ENCODE measurements at regions not wholly inside any gene's neighbourhood (a gene's known extent, or its start where the extent isn't known, plus 50 kb on each side); places are given as distances from the start of the nearest gene placed in this dataset.

- DNase-seq, result no peak
Measured at GRCh38 chr2:20150110-20150706, 74.7 kb downstream of the SDC1 start.

- DNase-seq, result no peak
Measured at GRCh38 chr2:20149703-20150030, 75.3 kb downstream of the SDC1 start.

DNA sequence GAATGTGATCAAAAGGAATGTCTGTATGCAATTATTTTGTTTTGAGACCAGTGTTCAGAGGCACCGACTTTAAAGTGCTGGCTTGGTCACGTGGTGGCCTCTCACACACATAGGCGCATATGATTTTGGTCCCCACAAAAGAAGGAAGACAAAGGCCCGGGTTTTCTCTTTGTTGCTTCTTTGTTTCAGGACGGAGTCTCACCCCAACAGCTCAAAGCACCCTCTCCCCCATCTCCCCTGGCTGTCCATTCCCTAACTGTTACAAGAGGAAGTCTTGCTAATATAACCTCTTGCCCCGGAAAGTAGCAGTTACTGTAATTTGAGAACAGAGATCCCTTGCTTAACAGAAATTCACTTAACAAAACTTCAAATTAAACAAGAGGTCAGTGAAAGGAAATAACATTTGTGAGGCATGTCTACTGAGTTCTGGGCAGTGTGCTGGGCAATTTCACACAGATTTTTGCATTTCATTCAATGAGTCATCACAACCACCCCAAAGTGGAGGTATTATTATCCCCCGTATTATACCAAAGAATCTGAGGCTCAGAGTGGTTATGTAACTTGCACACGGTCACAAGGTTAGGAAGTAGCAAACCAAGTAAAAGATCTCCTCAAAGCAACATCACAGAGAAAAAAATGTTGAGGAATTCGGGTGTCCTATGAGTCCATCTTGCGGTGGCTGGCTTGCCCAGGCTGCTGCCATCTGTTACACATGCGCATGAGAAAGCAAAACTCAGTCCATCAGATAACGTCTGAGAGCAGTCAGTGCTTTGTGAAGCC, 75.8 kb downstream of the SDC1 start:
- no peak for DNase-seq

GRCh38 chr2:20148426-20148922, 76.5 kb downstream of the SDC1 start:
- no peak for DNase-seq

GRCh38 chr2:20147351-20147750, 77.6 kb downstream of the SDC1 start:
- DNase-seq, result no peak

DNA sequence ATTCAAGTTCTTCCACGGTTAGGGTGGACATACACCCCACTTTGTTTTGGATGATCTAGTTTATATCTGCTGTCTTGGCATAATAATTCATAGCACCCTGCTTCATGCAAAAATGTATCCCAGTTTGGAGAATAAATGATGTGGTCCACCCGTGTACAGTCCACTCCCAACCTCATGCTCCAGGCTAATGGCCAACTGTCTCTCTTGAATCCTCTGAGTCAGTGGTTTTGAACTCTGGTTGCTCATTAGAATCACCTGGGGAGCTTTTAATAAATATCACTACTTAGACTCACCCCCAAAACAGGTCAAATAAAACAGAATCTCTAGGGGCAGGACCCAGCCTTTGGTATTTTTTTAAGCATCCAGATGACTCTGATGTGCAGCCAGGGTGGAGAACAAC, 78.5 kb downstream of the SDC1 start:
- DNase-seq, result no peak

- no peak for DNase-seq
Measured at GRCh38 chr2:20145497-20146193, 79.3 kb downstream of the SDC1 start.

DNA sequence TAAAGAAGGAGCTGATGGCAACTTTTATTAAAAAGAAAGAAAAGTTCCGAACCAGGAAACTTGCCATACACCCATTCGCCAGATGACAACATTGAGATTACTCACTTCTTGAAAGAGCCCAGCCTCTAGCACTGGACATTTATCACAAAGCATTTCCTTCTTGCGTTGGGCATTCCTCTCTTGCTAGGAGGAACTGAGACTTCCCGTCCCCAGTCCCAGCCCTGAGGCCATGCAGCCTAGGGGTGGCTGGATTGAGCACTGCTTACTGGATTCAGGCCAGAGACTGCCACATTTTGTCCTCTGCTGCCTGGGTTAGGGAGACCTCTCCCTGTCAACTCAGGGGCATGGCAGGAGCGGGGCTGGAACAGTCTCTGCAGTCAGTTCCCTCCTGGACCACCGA, 80.1 kb downstream of the SDC1 start:
- DNase-seq, result no peak

GRCh38 chr2:20144196-20144595, 80.7 kb downstream of the SDC1 start:
- no peak for DNase-seq

- no peak for DNase-seq
Measured at GRCh38 chr2:20143263-20143662, 81.7 kb downstream of the SDC1 start.

DNA sequence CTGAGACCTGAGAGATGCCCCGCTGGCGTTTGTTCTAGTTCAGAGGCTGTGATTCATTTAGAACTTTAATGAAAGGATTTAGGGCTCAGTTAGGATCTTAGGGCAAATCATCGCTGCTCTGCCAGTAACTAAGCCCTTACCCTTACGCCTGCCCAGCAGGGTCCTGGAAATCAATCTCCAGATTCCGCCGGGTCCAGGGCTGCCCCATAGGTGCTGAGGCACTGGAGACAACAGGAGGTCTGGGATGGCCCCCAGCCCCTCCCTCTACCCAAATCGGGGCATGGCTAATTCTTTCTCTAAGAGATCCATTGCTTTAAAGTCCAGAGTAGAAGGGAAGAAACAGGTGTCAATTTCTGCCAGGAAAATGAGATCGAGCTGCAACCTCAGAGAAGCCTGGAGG, 83.1 kb downstream of the SDC1 start:
- no peak for DNase-seq

DNA sequence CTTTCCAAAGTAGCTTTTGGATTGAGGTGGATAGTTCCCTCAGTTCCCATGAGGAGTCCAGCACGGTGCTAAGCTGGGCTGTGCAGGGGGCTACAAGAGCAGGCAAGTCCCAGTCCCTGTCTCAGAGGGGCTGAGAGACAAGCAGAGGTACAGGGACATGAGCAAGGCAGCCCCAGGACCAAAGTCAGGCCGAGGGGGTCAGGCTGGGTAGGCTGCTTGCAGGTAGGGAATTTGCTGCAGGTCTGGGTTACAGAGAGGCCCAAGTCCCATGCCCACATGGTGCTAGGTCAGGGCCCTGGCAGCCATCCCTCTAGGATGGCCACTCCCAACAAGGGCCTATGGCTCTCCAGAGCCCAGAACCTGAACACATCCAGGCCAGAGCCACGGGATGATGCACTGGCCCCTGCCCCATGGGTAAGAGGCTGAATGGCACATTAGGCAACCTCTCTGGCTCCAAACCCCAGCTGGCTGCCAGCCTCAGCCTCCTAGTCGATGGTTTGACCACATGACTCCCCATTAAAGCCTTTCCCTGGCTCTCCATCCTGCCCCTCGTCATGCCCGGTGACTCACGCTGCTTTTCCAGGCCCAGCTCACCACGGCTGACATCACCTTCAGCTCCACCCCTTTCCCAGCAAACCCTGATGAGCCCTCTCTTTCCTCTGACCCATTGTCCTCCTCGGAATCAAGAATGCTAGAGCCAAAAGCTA, 83.7 kb downstream of the SDC1 start:
- DNase-seq, result peak; percentile 72

- DNase-seq, result no peak
Measured at GRCh38 chr2:20140321-20141055, 84.4 kb downstream of the SDC1 start.

DNA sequence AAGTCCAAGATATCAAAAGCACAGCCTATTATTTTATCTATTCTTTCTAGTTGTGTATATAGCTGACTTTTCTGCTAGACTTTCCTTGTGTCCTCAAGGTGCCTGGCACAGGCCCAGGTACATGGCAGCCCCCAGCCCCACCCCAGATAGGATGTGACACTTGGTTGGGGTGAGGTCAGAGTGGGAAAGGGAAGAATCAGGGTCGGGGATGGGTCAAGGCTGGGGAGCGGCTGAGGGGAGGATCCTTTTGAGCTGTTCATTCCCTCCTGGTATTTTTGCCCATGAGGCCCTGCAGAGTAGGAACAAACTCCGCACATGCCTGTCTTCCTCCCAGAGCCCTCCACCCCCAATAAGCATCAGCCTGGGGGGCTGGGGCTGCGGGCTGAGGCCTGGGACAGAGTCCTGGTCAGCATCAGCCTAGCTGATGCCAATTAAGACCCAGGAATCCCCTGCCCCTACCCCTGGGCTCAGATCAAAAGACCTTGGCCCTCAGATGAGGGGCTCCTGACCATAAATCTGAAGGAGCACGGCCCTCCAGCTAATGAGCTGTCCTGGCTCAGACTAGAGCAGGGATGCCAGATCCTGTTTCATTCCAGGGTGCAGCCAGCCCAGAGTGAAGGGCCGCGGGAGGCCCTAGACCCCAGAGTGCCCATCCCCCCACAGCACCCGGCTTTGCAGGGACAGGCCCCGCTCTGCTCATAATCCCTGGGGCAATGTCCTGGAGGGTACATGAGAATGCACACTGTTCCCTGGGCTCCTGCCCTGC, 85.3 kb downstream of the SDC1 start:
- DNase-seq, result no peak

GRCh38 chr2:20138696-20139095, 86.2 kb downstream of the SDC1 start:
- no peak for DNase-seq

DNA sequence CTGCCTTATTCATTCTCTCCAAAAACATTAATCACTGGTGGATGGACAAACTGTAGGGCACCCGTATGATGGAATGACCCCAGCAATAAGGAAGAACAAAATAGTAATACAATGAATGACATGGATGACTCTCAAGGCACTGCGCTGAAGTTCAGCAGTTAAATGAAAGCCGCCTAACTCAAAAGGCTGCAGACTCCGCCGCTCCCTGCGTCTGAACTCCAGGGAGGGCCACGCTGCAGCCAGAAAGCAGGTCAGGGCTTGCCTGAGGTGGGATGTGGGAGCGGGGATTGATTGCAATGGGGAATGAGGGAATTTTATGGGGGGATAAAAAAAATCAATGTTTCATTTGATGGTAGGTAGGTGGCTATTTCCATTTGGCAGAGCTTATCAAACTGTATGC, 86.5 kb upstream of the LAPTM4A start:
- no peak for DNase-seq

DNA sequence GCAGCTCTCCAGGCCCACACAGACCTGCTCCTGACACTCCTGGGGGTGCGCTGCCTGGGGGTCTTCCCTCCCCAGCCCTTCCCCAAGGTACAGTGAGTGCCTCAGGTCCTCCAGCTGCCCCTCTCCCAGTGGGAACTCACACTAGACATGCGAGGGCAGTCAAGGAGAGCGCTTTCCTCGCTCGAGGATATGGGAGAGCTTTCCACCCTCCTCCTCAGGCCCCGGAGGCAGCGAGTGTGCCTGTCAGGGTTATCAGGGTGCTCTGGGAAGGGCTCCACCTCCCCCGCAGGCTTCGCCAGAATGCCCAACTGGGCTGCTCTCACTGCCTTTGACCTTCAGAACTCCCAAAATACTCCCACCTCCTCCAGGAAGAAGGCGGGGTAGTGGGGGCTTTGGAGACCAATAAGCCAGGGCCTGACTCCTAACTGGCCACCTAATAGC, 85.7 kb upstream of the LAPTM4A start:
- no peak for DNase-seq

DNA sequence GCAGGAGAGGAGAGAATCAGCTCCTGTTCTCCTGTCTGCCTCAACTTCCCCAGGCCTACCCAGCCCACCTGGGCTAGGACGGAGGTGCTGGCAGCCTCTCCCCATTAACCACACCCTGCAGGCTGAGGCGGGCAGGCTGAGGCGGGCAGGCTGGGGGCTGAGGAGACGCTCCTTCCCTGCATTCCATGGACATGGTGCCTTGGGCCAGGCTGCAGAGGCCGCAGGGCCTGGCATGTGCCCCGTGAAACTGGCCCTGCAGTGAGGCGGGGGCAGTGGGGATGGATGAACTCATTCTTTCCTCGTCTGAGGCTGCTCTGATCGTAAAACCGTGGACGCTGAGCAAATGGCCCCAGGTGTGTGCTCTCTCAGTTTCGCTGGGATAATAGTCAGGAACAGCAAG, 84.7 kb upstream of the LAPTM4A start:
- DNase-seq, result no peak

- no peak for DNase-seq
Measured at GRCh38 chr2:20135631-20136050, 84.2 kb upstream of the LAPTM4A start.

- DNase-seq, result no peak
Measured at GRCh38 chr2:20132990-20133535, 81.6 kb upstream of the LAPTM4A start.

GRCh38 chr2:20130821-20131645, 79.6 kb upstream of the LAPTM4A start:
- DNase-seq, result no peak

Measured in T1000 (cell line).